H1 (cell line): ENCODE measurements at regions not wholly inside any gene's neighbourhood (a gene's known extent, or its start where the extent isn't known, plus 50 kb on each side); places are given as distances from the start of the nearest gene placed in this dataset.

Experiments
- CTCF ChIA-PET: fragments of 300-600 bp; sonication (Branson Sonifier 250); formaldehyde crosslinking; loops from one replicate; lab custom pipeline; 2021; ENCODE audit not compliant: partially characterized antibody; lab: Charles Lee
- POLR2A ChIA-PET: fragments of 300-600 bp; sonication (Branson Sonifier 250); formaldehyde crosslinking; loops from one replicate; lab custom pipeline; 2021; ENCODE audit warnings: inconsistent platforms; ENCODE audit not compliant: partially characterized antibody; lab: Charles Lee
- DNase-seq, 2 experiments: peaks; one replicate each; pipeline versions ENCODE4 v3.0.0 to v3.0.0-alpha.2; 2010 to 2022; ENCODE audit warnings: low spot score in 2 of 2, low read depth in 1 of 2, mixed read lengths in 1 of 2
- FAIRE-seq: peaks from 2 replicates; lab custom pipeline; 2011; peaks lifted over from hg19 to GRCh38; lab: Jason Lieb, UNC
- H2AFZ ChIP-seq: 2 replicates; pipeline ENCODE4 v1.8.1; 2012; ENCODE audit warnings: low read length, inconsistent platforms
- H2AK5ac ChIP-seq: 2 replicates; pipeline ENCODE4 v1.6.1; 2013; ENCODE audit warnings: low read depth, low read length
- H2BK120ac ChIP-seq: replicated peaks from 2 replicates; pipeline ENCODE3; 2013; ENCODE audit warnings: low read depth, low read length, inconsistent platforms
- H2BK12ac ChIP-seq: 2 replicates; pipeline ENCODE4 v1.6.1; 2013; ENCODE audit warnings: low read depth, low read length
- H2BK15ac ChIP-seq: 2 replicates; pipeline ENCODE4 v1.6.1; 2013; ENCODE audit warnings: low read length
- H2BK20ac ChIP-seq: 2 replicates; pipeline ENCODE4 v1.6.1; 2013; ENCODE audit warnings: low read length
- H2BK5ac ChIP-seq: 2 replicates; pipeline ENCODE4 v1.6.1; 2013; ENCODE audit warnings: low read depth, low read length
- H3K14ac ChIP-seq: 2 replicates; pipeline ENCODE4 v1.6.1; 2013; ENCODE audit warnings: inconsistent platforms; ENCODE audit not compliant: insufficient read length
- H3K18ac ChIP-seq: 2 replicates; pipeline ENCODE4 v1.6.1; 2013; ENCODE audit warnings: low read length; ENCODE audit errors: extremely low read depth
- H3K23ac ChIP-seq: 2 replicates; pipeline ENCODE4 v1.6.1; 2013; ENCODE audit warnings: inconsistent platforms; ENCODE audit not compliant: insufficient read length
- H3K23me2 ChIP-seq: 2 replicates; pipeline ENCODE4 v1.6.1; 2013; ENCODE audit warnings: low read depth, low read length
- H3K27ac ChIP-seq: 2 replicates; pipeline ENCODE4 v1.6.1; 2011; ENCODE audit warnings: low read depth, low read length, inconsistent platforms
- H3K27me3 ChIP-seq, 4 experiments: replicated peaks in 1 of 4; 1 replicate in 1 of 4; 2 replicates in 3 of 4; pipeline versions ENCODE4 v1.6.1 to v1.8.1; 2011 to 2013; ENCODE audit warnings: low read length in 3 of 4, mild to moderate bottlenecking in 3 of 4, inconsistent platforms in 2 of 4, mixed read lengths in 2 of 4, moderate library complexity in 1 of 4; ENCODE audit not compliant: control insufficient read depth in 3 of 4, insufficient read depth in 3 of 4; ENCODE audit errors: extremely low read depth in 1 of 4
- H3K36me3 ChIP-seq, 4 experiments: 2 replicates each; pipeline versions ENCODE4 v1.6.1 to v1.8.1; 2011 to 2013; ENCODE audit warnings: mild to moderate bottlenecking in 4 of 4, low read length in 3 of 4, moderate library complexity in 2 of 4, control low read depth in 1 of 4, inconsistent platforms in 1 of 4; ENCODE audit not compliant: insufficient read depth in 4 of 4, control insufficient read depth in 2 of 4
- H3K4ac ChIP-seq: replicated peaks from 2 replicates; pipeline ENCODE3; 2013; ENCODE audit warnings: low read length, low read depth, mixed read lengths, inconsistent platforms; ENCODE audit not compliant: insufficient read length
- H3K4me1 ChIP-seq, 4 experiments: replicated peaks in 1 of 4; 1 replicate in 1 of 4; 2 replicates in 3 of 4; pipeline versions ENCODE4 v1.6.1 to v1.8.1; 2011 to 2013; ENCODE audit warnings: low read length in 3 of 4, inconsistent platforms in 2 of 4, mixed read lengths in 1 of 4; ENCODE audit not compliant: insufficient read depth in 4 of 4, control insufficient read depth in 3 of 4
- H3K4me2 ChIP-seq, 2 experiments: 2 replicates each; pipeline versions ENCODE4 v1.6.1 to v1.8.1; 2011 to 2013; ENCODE audit warnings: low read depth in 2 of 2, low read length in 2 of 2, control low read depth in 1 of 2, inconsistent platforms in 1 of 2, mild to moderate bottlenecking in 1 of 2; ENCODE audit not compliant: insufficient read depth in 1 of 2
- H3K4me3 ChIP-seq, 4 experiments: fragments of 200-600, 300-600 bp in 1 of 4; sonication (generic), shearing (Covaris generic), sonication (Bioruptor Twin) in 1 of 4; 2 replicates each; pipeline versions ENCODE4 v1.5.1 to v1.8.1; 2011 to 2016; ENCODE audit warnings: low read length in 4 of 4, low read depth in 3 of 4, control low read depth in 2 of 4, inconsistent platforms in 2 of 4, mild to moderate bottlenecking in 2 of 4, mixed read lengths in 1 of 4, moderate library complexity in 1 of 4; ENCODE audit not compliant: insufficient read depth in 2 of 4; ENCODE audit errors: extremely low read depth in 1 of 4
- H3K56ac ChIP-seq: replicated peaks from 2 replicates; pipeline ENCODE3; 2013; ENCODE audit warnings: low read depth, mild to moderate bottlenecking, mixed read lengths, low read length, inconsistent platforms; ENCODE audit not compliant: insufficient read length
- H3K79me1 ChIP-seq: 2 replicates; pipeline ENCODE4 v1.6.1; 2013; ENCODE audit warnings: low read depth, low read length, control low read depth
- H3K79me2 ChIP-seq, 2 experiments: 2 replicates each; pipeline versions ENCODE4 v1.6.1 to v1.8.1; 2012 to 2013; ENCODE audit warnings: low read length in 2 of 2, mild to moderate bottlenecking in 2 of 2, inconsistent platforms in 1 of 2; ENCODE audit not compliant: insufficient read depth in 2 of 2, control insufficient read depth in 1 of 2
- H3K9ac ChIP-seq, 4 experiments: replicated peaks in 1 of 4; 1 replicate in 1 of 4; 2 replicates in 3 of 4; pipeline versions ENCODE4 v1.6.1 to v1.8.1; 2011 to 2013; ENCODE audit warnings: low read depth in 3 of 4, low read length in 3 of 4, control low read depth in 2 of 4, mild to moderate bottlenecking in 2 of 4, moderate library complexity in 2 of 4, inconsistent platforms in 1 of 4; ENCODE audit errors: extremely low read depth in 1 of 4
- H3K9me3 ChIP-seq, 2 experiments: 2 replicates each; pipeline versions ENCODE4 v1.6.1 to v1.8.1; 2012 to 2013; ENCODE audit warnings: mild to moderate bottlenecking in 2 of 2, moderate library complexity in 2 of 2, control low read depth in 1 of 2, inconsistent platforms in 1 of 2, low read depth in 1 of 2, low read length in 1 of 2, mixed read lengths in 1 of 2; ENCODE audit not compliant: insufficient read depth in 2 of 2
- H4K20me1 ChIP-seq, 2 experiments: replicated peaks in 1 of 2; 2 replicates each; pipeline versions ENCODE3 to v1.8.1; 2011 to 2013; ENCODE audit warnings: inconsistent platforms in 2 of 2, low read length in 2 of 2, mild to moderate bottlenecking in 1 of 2; ENCODE audit not compliant: insufficient read depth in 2 of 2, control insufficient read depth in 1 of 2
- H4K5ac ChIP-seq: 2 replicates; pipeline ENCODE4 v1.6.1; 2013; ENCODE audit warnings: low read length, low read depth, mixed read lengths, inconsistent platforms; ENCODE audit not compliant: insufficient read length
- H4K8ac ChIP-seq: 2 replicates; pipeline ENCODE4 v1.8.0; 2013; ENCODE audit warnings: mild to moderate bottlenecking, moderate library complexity, low read length, inconsistent platforms; ENCODE audit not compliant: insufficient read depth; ENCODE audit errors: extremely low read depth
- H4K91ac ChIP-seq: replicated peaks from 2 replicates; pipeline ENCODE3; 2013; ENCODE audit warnings: low read length, mixed read lengths, inconsistent platforms; ENCODE audit not compliant: insufficient read length
- HDAC2 ChIP-seq, 2 experiments: fragments of 300-600 bp in 1 of 2; sonication (generic) in 1 of 2; IDR thresholded peaks; 2 replicates each; pipeline ENCODE4 v1.6.1; 2011 to 2012; ENCODE audit warnings: low read depth in 2 of 2, low read length in 2 of 2, mild to moderate bottlenecking in 2 of 2, moderate library complexity in 2 of 2, borderline replicate concordance in 1 of 2, inconsistent platforms in 1 of 2
- NANOG ChIP-seq: IDR thresholded peaks from 2 replicates; pipeline ENCODE4 v1.6.1; 2011; ENCODE audit warnings: low read length, low read depth, mild to moderate bottlenecking, inconsistent platforms; ENCODE audit not compliant: insufficient read depth, poor library complexity, severe bottlenecking
- RFX5 ChIP-seq: IDR thresholded peaks from 2 replicates; pipeline ENCODE4 v1.6.1; 2011; ENCODE audit warnings: low read depth, low read length, improper control_type of control experiment, borderline replicate concordance
- RXRA ChIP-seq: IDR thresholded peaks from 2 replicates; pipeline ENCODE4 v1.6.1; 2011; ENCODE audit warnings: low read depth, mild to moderate bottlenecking, low read length, moderate library complexity; ENCODE audit not compliant: insufficient read depth
- SAP30 ChIP-seq: fragments of 300-600 bp; sonication (generic); IDR thresholded peaks from 2 replicates; pipeline ENCODE4 v1.7.1; 2012; ENCODE audit warnings: low read length, moderate library complexity, mild to moderate bottlenecking, inconsistent platforms; ENCODE audit not compliant: insufficient read depth, insufficient replicate concordance
- SIRT6 ChIP-seq: IDR thresholded peaks from one replicate; pipeline ENCODE4 v1.7.1; 2012; ENCODE audit warnings: low read length, inconsistent platforms
- SP1 ChIP-seq: IDR thresholded peaks from 2 replicates; pipeline ENCODE4 v1.6.1; 2011; ENCODE audit warnings: low read depth, low read length
- TBP ChIP-seq: IDR thresholded peaks from 2 replicates; pipeline ENCODE4 v1.6.1; 2011; ENCODE audit warnings: low read depth, low read length, improper control_type of control experiment
- TCF12 ChIP-seq: IDR thresholded peaks from 2 replicates; pipeline ENCODE4 v1.6.1; 2011; ENCODE audit warnings: low read depth, mild to moderate bottlenecking, low read length
- WGBS, 2 experiments: shearing (Covaris generic) in 1 of 2; methylation state at CpG; one replicate each; pipeline versions ENCODE4 v1.1.6 to v1.1.7; 2013 to 2015; ENCODE audit warnings: low lambda C conversion rate in 2 of 2, mixed read lengths in 2 of 2, inconsistent platforms in 1 of 2, low coverage in 1 of 2, missing lambda C conversion rate in 1 of 2; ENCODE audit not compliant: insufficient replicate concordance in 2 of 2, insufficient coverage in 1 of 2, insufficient read length in 1 of 2; ENCODE audit errors: extremely low coverage in 1 of 2, missing lambda C conversion rate in 1 of 2; 5-methylcytosine and 5-hydroxymethylcytosine counted together

GRCh38 chr10:91707236-91707635 is 74.4 kb upstream of the PPP1R3C start:
- Histone ChIP-seq H3K9me3 (no peaks in the 10 kb centered on the region), H2BK12ac (no peak overlapping the region), H3K79me2 (no peaks in the 10 kb centered on the region), H3K27me3 (no peaks in the 10 kb centered on the region), H3K23me2 (no peaks in the 10 kb centered on the region), H2AK5ac (no peak overlapping the region), H3K4me2 (no peak overlapping the region), H3K4ac (no peak overlapping the region), H3K79me1 (no peaks in the 10 kb centered on the region), H3K36me3 (no peaks in the 10 kb centered on the region), H3K4me1 (no peaks in the 10 kb centered on the region), H4K20me1 (no peaks in the 10 kb centered on the region), H4K5ac (no peak overlapping the region), H4K8ac (no peak overlapping the region), H3K23ac (no peak overlapping the region), H2AFZ (no peak overlapping the region), H2BK15ac (no peak overlapping the region), H2BK20ac (no peak overlapping the region), H3K56ac (no peak overlapping the region), H3K18ac (no peak overlapping the region), H2BK120ac (no peak overlapping the region), H3K4me3 (no peak overlapping the region), H3K9ac (no peak overlapping the region), H4K91ac (no peak overlapping the region), H3K27ac (no peak overlapping the region), H2BK5ac (no peak overlapping the region), H3K14ac (no peak overlapping the region)
- WGBS, 2 experiments, result 88% methylated on average over 3 of the region's 3 CpGs; no CpG with 5 or more reads in 1 of the 2 experiments
- POLR2A ChIA-PET, result interaction anchor here (0.6 kb wide), 1 partner anchor 948 kb away, joined by 3 read pairs; no protein-coding TSS in a partner anchor
- no peak for FAIRE-seq
- CTCF ChIA-PET, result interaction anchor here (0.5 to 3.6 kb wide), 5 partner anchors 9 to 409 kb away, joined by 3 to 26 read pairs (median 3); no protein-coding TSS in a partner anchor
- TF ChIP-seq NANOG (no peak), TCF12 (no peak), HDAC2 (IDR thresholded peaks at IDR 0.05; ENCODE audit: borderline replicate concordance in 1 of 2, low read depth in 2 of 2, low read length in 2 of 2) (no peak), SP1 (no peak), RFX5 (no peak), RXRA (no peak), TBP (no peak), SIRT6 (no peak), SAP30 (no peak)
- TF ChIP-seq, all 59 proteins: peak for 0
- no peak for DNase-seq
